CD14-positive monocyte (primary cell): ENCODE measurements at regions not wholly inside any gene's neighbourhood (a gene's known extent, or its start where the extent isn't known, plus 50 kb on each side); places are given as distances from the start of the nearest gene placed in this dataset.

Source experiments
- DNase-seq, 3 donors: peaks; one replicate each; pipeline ENCODE4 v3.0.0-alpha.2; 2011 to 2022
- H2AFZ ChIP-seq: 2 replicates; pipeline ENCODE4 v1.6.0; 2012; ENCODE audit warnings: mild to moderate bottlenecking, low read depth, low read length, inconsistent platforms; ENCODE audit not compliant: insufficient read depth, poor library complexity, severe bottlenecking
- H3K27ac ChIP-seq, 2 donors: 1 replicate in 1 of 2; 2 replicates in 1 of 2; pipeline ENCODE4 v1.5.1; 2012 to 2013; ENCODE audit warnings: low read length in 2 of 2, control low read depth in 1 of 2, inconsistent platforms in 1 of 2, low read depth in 1 of 2, mild to moderate bottlenecking in 1 of 2
- H3K27me3 ChIP-seq, 2 donors: one replicate each; pipeline versions ENCODE4 v1.6.0 to v1.6.1; 2011 to 2013; ENCODE audit warnings: low read length in 2 of 2; ENCODE audit not compliant: control insufficient read depth in 2 of 2, insufficient read depth in 2 of 2
- H3K36me3 ChIP-seq, 2 donors: replicated peaks in 1 of 2; 1 replicate in 1 of 2; 2 replicates in 1 of 2; pipeline versions ENCODE4 v1.5.1 to v1.6.1; 2012 to 2013; ENCODE audit warnings: low read length in 2 of 2, control low read depth in 1 of 2, inconsistent platforms in 1 of 2, mild to moderate bottlenecking in 1 of 2; ENCODE audit not compliant: insufficient read depth in 2 of 2, control insufficient read depth in 1 of 2
- H3K4me1 ChIP-seq, 2 donors: 1 replicate in 1 of 2; 2 replicates in 1 of 2; pipeline versions ENCODE4 v1.5.1 to v1.6.1; 2012 to 2013; ENCODE audit warnings: low read length in 2 of 2, control low read depth in 1 of 2, inconsistent platforms in 1 of 2, mild to moderate bottlenecking in 1 of 2, moderate library complexity in 1 of 2; ENCODE audit not compliant: insufficient read depth in 2 of 2, control insufficient read depth in 1 of 2
- H3K4me2 ChIP-seq: replicated peaks from 2 replicates; pipeline ENCODE3; 2012; ENCODE audit warnings: low read length, moderate library complexity, mild to moderate bottlenecking; ENCODE audit not compliant: poor library complexity, severe bottlenecking; ENCODE audit errors: extremely low read depth
- H3K4me3 ChIP-seq, 3 experiments: fragments of 200-600 bp in 1 of 3; sonication (generic) in 1 of 3; replicated peaks in 1 of 3; 1 replicate in 2 of 3; 2 replicates in 1 of 3; pipeline ENCODE4 v1.5.1; 2011 to 2013; ENCODE audit warnings: low read length in 3 of 3, mild to moderate bottlenecking in 3 of 3, control low read depth in 2 of 3, low read depth in 2 of 3, inconsistent platforms in 1 of 3, moderate library complexity in 1 of 3
- H3K79me2 ChIP-seq: 2 replicates; pipeline ENCODE4 v1.6.0; 2012; ENCODE audit warnings: mild to moderate bottlenecking, control low read depth, inconsistent platforms, low read length, moderate library complexity; ENCODE audit not compliant: insufficient read depth
- H3K9ac ChIP-seq: 2 replicates; pipeline ENCODE4 v1.6.0; 2017; ENCODE audit warnings: low read length, mild to moderate bottlenecking; ENCODE audit not compliant: insufficient read depth, poor library complexity, severe bottlenecking
- H3K9me3 ChIP-seq, 2 donors: replicated peaks in 1 of 2; 1 replicate in 1 of 2; 2 replicates in 1 of 2; pipeline versions ENCODE4 v1.5.1 to v1.6.1; 2012 to 2013; ENCODE audit warnings: low read length in 2 of 2, control low read depth in 1 of 2; ENCODE audit not compliant: control insufficient read depth in 1 of 2, insufficient read depth in 1 of 2
- H4K20me1 ChIP-seq: 2 replicates; pipeline ENCODE4 v1.6.0; 2012; ENCODE audit warnings: mild to moderate bottlenecking, low read length, control low read depth, moderate library complexity; ENCODE audit not compliant: insufficient read depth
- H3K27ac Mint-ChIP-seq, 7 donors: one replicate each; pipeline ENCODE4 v1.8.0; 2020; ENCODE audit warnings: mild to moderate bottlenecking in 7 of 7, mixed read lengths in 7 of 7, moderate library complexity in 6 of 7, inconsistent platforms in 2 of 7
- H3K27me3 Mint-ChIP-seq, 3 donors: one replicate each; pipeline ENCODE4 v1.8.0; 2021 to 2022; ENCODE audit warnings: low read depth in 3 of 3, mild to moderate bottlenecking in 3 of 3, mixed read lengths in 3 of 3, moderate library complexity in 3 of 3, inconsistent platforms in 1 of 3
- H3K36me3 Mint-ChIP-seq, 2 donors: one replicate each; pipeline ENCODE4 v1.8.0; 2020; ENCODE audit warnings: mixed read lengths in 2 of 2, inconsistent platforms in 1 of 2, mild to moderate bottlenecking in 1 of 2
- H3K4me1 Mint-ChIP-seq: one replicate; pipeline ENCODE4 v1.8.0; 2020; ENCODE audit warnings: mild to moderate bottlenecking, mixed read lengths
- H3K4me3 Mint-ChIP-seq, 2 donors: one replicate each; pipeline ENCODE4 v1.8.0; 2020; ENCODE audit warnings: mild to moderate bottlenecking in 2 of 2, mixed read lengths in 2 of 2, moderate library complexity in 1 of 2
- H3K9me3 Mint-ChIP-seq, 7 donors: one replicate each; pipeline ENCODE4 v1.8.0; 2020 to 2022; ENCODE audit warnings: mixed read lengths in 7 of 7, mild to moderate bottlenecking in 6 of 7, moderate library complexity in 6 of 7, inconsistent platforms in 2 of 7
- intact Hi-C, 2 donors: fragments of 100-400 bp; cut with micrococcal nuclease; formaldehyde crosslinking; loops; one replicate each; pipeline versions ENCODE4 v1.15.0 to v1.15.1; 2023
- TF ChIP-seq, protein P1 (sequence below): fragments of 200-600 bp; IDR thresholded peaks from one replicate; pipeline ENCODE4 v1.8.0; 2022; ENCODE audit warnings: antibody characterized with exemption, mild to moderate bottlenecking

GRCh38 chr4:59339631-59340030, 1860.5 kb upstream of the ADGRL3 start:
- Histone ChIP-seq H3K4me1 (no peaks in the 10 kb centered on the region), H3K9ac (no peak overlapping the region), H3K79me2 (no peaks in the 10 kb centered on the region), H3K27ac (no peak overlapping the region), H3K27me3 (no peaks in the 10 kb centered on the region), H4K20me1 (no peaks in the 10 kb centered on the region), H2AFZ (no peak overlapping the region), H3K36me3 (no peaks in the 10 kb centered on the region), H3K9me3 (peaks cover 0 to 4% of the 10 kb centered on the region in 2 donors), H3K4me2 (no peak overlapping the region), H3K4me3 (no peak overlapping the region)
- intact Hi-C loops: no loop called here
- no peak for DNase-seq
- H3K9me3 Mint-ChIP-seq: peaks cover 0 to 1% (median 0%) of the 10 kb centered on the region in 7 donors
- H3K4me1 Mint-ChIP-seq: no peaks in the 10 kb centered on the region
- H3K4me3 Mint-ChIP-seq: no peak overlapping the region
- H3K36me3 Mint-ChIP-seq: no peaks in the 10 kb centered on the region
- no peaks in the 10 kb centered on the region for H3K27me3 Mint-ChIP-seq
- TF ChIP-seq, protein P1, sequence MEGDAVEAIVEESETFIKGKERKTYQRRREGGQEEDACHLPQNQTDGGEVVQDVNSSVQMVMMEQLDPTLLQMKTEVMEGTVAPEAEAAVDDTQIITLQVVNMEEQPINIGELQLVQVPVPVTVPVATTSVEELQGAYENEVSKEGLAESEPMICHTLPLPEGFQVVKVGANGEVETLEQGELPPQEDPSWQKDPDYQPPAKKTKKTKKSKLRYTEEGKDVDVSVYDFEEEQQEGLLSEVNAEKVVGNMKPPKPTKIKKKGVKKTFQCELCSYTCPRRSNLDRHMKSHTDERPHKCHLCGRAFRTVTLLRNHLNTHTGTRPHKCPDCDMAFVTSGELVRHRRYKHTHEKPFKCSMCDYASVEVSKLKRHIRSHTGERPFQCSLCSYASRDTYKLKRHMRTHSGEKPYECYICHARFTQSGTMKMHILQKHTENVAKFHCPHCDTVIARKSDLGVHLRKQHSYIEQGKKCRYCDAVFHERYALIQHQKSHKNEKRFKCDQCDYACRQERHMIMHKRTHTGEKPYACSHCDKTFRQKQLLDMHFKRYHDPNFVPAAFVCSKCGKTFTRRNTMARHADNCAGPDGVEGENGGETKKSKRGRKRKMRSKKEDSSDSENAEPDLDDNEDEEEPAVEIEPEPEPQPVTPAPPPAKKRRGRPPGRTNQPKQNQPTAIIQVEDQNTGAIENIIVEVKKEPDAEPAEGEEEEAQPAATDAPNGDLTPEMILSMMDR: no peak
- H3K27ac Mint-ChIP-seq: no peak overlapping the region

DNA sequence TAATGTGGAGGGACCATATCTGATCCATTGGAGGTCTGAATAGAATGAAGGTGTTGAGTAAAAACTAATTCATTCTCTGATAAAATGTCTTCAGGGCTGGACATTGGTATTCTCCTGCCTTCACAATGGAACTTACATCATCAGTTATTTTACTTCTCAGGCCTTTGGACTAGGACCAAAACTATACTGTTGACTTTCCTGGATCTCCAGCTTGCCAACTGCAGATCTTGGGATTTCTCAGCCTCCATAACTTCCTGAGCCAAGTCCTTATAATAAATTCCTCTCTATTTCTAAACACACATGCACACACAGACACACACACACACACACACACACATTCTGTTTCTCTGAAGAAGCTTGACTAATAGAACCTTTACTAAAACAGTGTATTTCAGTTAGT, 1858.6 kb upstream of the ADGRL3 start:
- no peaks in the 10 kb centered on the region for H4K20me1 ChIP-seq
- H3K4me2 ChIP-seq: no peak overlapping the region
- intact Hi-C loops: no loop called here
- no peak overlapping the region for H3K4me3 Mint-ChIP-seq
- H3K27me3 ChIP-seq: no peaks in the 10 kb centered on the region
- H3K36me3 Mint-ChIP-seq: no peaks in the 10 kb centered on the region
- no peaks in the 10 kb centered on the region for H3K4me1 ChIP-seq
- no peaks in the 10 kb centered on the region for H3K27me3 Mint-ChIP-seq
- H3K79me2 ChIP-seq: no peaks in the 10 kb centered on the region
- H3K27ac ChIP-seq: no peak overlapping the region
- H3K36me3 ChIP-seq: no peaks in the 10 kb centered on the region
- H3K4me3 ChIP-seq: no peak overlapping the region
- no peak overlapping the region for H3K27ac Mint-ChIP-seq
- H3K9me3 Mint-ChIP-seq: peaks cover 0 to 3% (median 0%) of the 10 kb centered on the region in 7 donors
- no peak for DNase-seq
- H3K9ac ChIP-seq: no peak overlapping the region
- H3K4me1 Mint-ChIP-seq: no peaks in the 10 kb centered on the region
- no peaks in the 10 kb centered on the region for H3K9me3 ChIP-seq
- TF ChIP-seq, protein P1: no peak
- H2AFZ ChIP-seq: no peak overlapping the region
